AG10803 (cell line): ENCODE measurements at regions not wholly inside any gene's neighbourhood (a gene's known extent, or its start where the extent isn't known, plus 50 kb on each side); places are given as distances from the start of the nearest gene placed in this dataset.
A peak's percentile ranks its signal among the peaks of the same experiment; 100 is the strongest.
"Not testable (repeated sequence)": the region's sequence is repeated elsewhere in the genome, so short reads cannot be mapped to it uniquely, and the experiment has no call there.

Experiments used
- DNase-seq: peaks from one replicate; pipeline ENCODE4 v3.0.0; 2010; ENCODE audit warnings: low read depth
- H3K4me3 ChIP-seq: 2 replicates; pipeline ENCODE4 v1.5.1; 2011; ENCODE audit warnings: mild to moderate bottlenecking, low read length, control low read depth
- TF ChIP-seq, protein P1 (sequence below): conservative IDR thresholded peaks from 2 replicates; pipeline ENCODE4 v1.5.1; 2011; ENCODE audit warnings: mild to moderate bottlenecking, low read length, control low read depth, inconsistent platforms

DNA sequence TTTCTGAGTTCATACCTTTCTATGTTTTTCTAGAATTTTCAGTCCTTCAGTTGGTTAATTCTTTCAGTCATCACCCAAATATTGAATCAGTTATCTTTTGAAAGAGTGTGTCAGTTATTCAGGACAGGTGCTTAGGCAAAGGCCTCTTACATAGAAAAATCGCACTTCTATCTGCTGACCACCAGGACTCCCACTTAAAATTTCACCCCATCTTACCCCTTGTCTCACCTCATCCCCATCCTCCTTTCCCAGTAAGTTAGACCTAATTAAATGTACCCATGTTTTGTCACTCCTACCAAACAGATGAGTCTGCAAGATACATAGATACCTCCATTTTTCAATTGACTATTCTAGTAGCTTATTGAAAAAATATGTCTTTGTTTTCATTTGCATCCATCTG lies 159.9 kb upstream of the PIK3R1 start:
- TF ChIP-seq, protein P1, sequence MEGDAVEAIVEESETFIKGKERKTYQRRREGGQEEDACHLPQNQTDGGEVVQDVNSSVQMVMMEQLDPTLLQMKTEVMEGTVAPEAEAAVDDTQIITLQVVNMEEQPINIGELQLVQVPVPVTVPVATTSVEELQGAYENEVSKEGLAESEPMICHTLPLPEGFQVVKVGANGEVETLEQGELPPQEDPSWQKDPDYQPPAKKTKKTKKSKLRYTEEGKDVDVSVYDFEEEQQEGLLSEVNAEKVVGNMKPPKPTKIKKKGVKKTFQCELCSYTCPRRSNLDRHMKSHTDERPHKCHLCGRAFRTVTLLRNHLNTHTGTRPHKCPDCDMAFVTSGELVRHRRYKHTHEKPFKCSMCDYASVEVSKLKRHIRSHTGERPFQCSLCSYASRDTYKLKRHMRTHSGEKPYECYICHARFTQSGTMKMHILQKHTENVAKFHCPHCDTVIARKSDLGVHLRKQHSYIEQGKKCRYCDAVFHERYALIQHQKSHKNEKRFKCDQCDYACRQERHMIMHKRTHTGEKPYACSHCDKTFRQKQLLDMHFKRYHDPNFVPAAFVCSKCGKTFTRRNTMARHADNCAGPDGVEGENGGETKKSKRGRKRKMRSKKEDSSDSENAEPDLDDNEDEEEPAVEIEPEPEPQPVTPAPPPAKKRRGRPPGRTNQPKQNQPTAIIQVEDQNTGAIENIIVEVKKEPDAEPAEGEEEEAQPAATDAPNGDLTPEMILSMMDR, result no peak
- DNase-seq, result no peak
- no peak overlapping the region for H3K4me3 ChIP-seq

GRCh38 chr5:68054638-68055037 lies 160.9 kb upstream of the PIK3R1 start:
- no peak for DNase-seq
- no peak overlapping the region for H3K4me3 ChIP-seq
- TF ChIP-seq, protein P1, result no peak

DNA sequence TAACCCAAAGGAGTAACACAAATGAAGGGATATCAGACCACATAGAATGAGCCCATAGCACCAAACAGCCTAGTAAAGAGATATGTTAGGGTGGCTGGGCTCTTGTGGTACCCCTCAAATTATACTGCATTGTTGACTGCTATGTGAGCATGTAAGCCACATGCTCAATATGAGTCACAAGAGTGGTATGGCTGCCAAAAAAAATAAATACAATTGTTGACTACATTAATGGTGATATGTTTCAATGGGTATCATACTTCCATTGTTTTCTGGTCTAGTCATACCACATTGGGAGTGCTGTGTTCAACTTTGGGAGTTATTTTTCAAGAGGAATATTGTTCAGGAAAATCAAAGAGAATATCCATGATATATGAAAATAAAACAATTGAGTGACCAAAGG lies 162.4 kb upstream of the PIK3R1 start:
- TF ChIP-seq, protein P1, result no peak
- H3K4me3 ChIP-seq, result no peak overlapping the region
- no peak for DNase-seq

GRCh38 chr5:68049053-68049713 lies 166.4 kb upstream of the PIK3R1 start:
- TF ChIP-seq, protein P1, result no peak
- peak; percentile 74 for DNase-seq
- H3K4me3 ChIP-seq, result no peak overlapping the region

DNA sequence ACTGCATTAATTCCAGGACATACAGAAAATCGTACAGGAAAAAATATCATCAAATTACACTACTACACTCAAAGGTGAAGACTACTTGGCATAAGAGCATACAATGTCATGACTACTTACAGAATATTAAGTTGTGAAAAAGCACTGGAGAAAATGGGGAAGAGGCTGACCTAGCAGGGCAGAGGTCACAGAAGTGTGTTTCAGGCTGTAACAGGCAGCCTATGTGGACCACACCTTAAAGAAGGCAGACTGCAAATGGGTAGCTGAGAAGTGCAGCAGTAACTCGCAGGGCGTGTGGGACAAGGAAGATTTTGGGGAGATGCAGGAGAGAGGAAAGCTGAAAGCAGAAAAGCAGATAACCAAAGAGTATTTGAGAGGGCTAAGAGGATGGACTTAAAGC lies 167.0 kb upstream of the PIK3R1 start:
- no peak overlapping the region for H3K4me3 ChIP-seq
- DNase-seq, result no peak
- TF ChIP-seq, protein P1, result no peak

- not testable (repeated sequence) for DNase-seq, H3K4me3 ChIP-seq
Observed at GRCh38 chr5:68048054-68048453, 167.5 kb upstream of the PIK3R1 start.

- H3K4me3 ChIP-seq, result no peak overlapping the region
- peak; percentile 96 for DNase-seq
- TF ChIP-seq, protein P1, result no peak
Observed at GRCh38 chr5:68047035-68047434, 168.5 kb upstream of the PIK3R1 start.
